ENCODE measurements at regions not wholly inside any gene's neighbourhood (a gene's known extent, or its start where the extent isn't known, plus 50 kb on each side); places are given as distances from the start of the nearest gene placed in this dataset.
"Not testable (repeated sequence)": the region's sequence is repeated elsewhere in the genome, so short reads cannot be mapped to it uniquely, and the experiment has no call there.

- no peak for DNase-seq (ENCODE audit: low read depth in 2 of 2)
Observed at GRCh38 chr1:56267611-56268010, 311.8 kb downstream of the PLPP3 start.

GRCh38 chr1:56266359-56266758, 313.0 kb downstream of the PLPP3 start:
- DNase-seq (ENCODE audit: low read depth in 2 of 2) = no peak

GRCh38 chr1:56265216-56265615, 314.1 kb downstream of the PLPP3 start:
- DNase-seq (ENCODE audit: low read depth in 2 of 2) = no peak

GRCh38 chr1:56263908-56264307, 315.5 kb downstream of the PLPP3 start:
- DNase-seq (ENCODE audit: low read depth in 2 of 2) = no peak

- no peak for DNase-seq (ENCODE audit: low read depth in 2 of 2)
Observed at GRCh38 chr1:56258371-56258770, 321.0 kb downstream of the PLPP3 start.

- no peak for DNase-seq (ENCODE audit: low read depth in 2 of 2)
Observed at GRCh38 chr1:56257726-56258125, 321.6 kb downstream of the PLPP3 start.

- DNase-seq (ENCODE audit: low read depth in 2 of 2) = no peak
Observed at GRCh38 chr1:56256153-56257000, 323.0 kb downstream of the PLPP3 start.

GRCh38 chr1:56255516-56256152, 323.7 kb downstream of the PLPP3 start:
- no peak for DNase-seq (ENCODE audit: low read depth in 2 of 2)

GRCh38 chr1:56254130-56254529, 325.2 kb downstream of the PLPP3 start:
- no peak for DNase-seq (ENCODE audit: low read depth in 2 of 2)

- no peak for DNase-seq (ENCODE audit: low read depth in 2 of 2)
Observed at GRCh38 chr1:56250809-56251208, 328.6 kb downstream of the PLPP3 start.

- no peak for DNase-seq (ENCODE audit: low read depth in 2 of 2)
Observed at GRCh38 chr1:56249234-56249633, 330.1 kb downstream of the PLPP3 start.

GRCh38 chr1:56248138-56248537, 331.2 kb downstream of the PLPP3 start:
- no peak for DNase-seq (ENCODE audit: low read depth in 2 of 2)

GRCh38 chr1:56246726-56247125, 332.6 kb downstream of the PLPP3 start:
- not testable (repeated sequence) for DNase-seq (ENCODE audit: low read depth in 2 of 2)

GRCh38 chr1:56240400-56240799, 339.0 kb downstream of the PLPP3 start:
- DNase-seq (ENCODE audit: low read depth in 2 of 2) = no peak

- no peak for DNase-seq (ENCODE audit: low read depth in 2 of 2)
Observed at GRCh38 chr1:56237491-56238064, 341.8 kb downstream of the PLPP3 start.

- no peak for DNase-seq (ENCODE audit: low read depth in 2 of 2)
Observed at GRCh38 chr1:56236688-56237087, 342.7 kb downstream of the PLPP3 start.

- DNase-seq (ENCODE audit: low read depth in 2 of 2) = no peak
Observed at GRCh38 chr1:56235909-56236510, 343.4 kb downstream of the PLPP3 start.

- DNase-seq (ENCODE audit: low read depth in 2 of 2) = no peak
Observed at GRCh38 chr1:56229186-56229585, 350.2 kb downstream of the PLPP3 start.

- DNase-seq (ENCODE audit: low read depth in 2 of 2) = no peak
Observed at GRCh38 chr1:56227886-56228285, 351.5 kb downstream of the PLPP3 start.

GRCh38 chr1:56227401-56227800, 352.0 kb downstream of the PLPP3 start:
- no peak for DNase-seq (ENCODE audit: low read depth in 2 of 2)

- no peak for DNase-seq (ENCODE audit: low read depth in 2 of 2)
Observed at GRCh38 chr1:56225964-56226815, 353.2 kb downstream of the PLPP3 start.

- DNase-seq (ENCODE audit: low read depth in 2 of 2) = no peak
Observed at GRCh38 chr1:56223968-56224367, 355.4 kb downstream of the PLPP3 start.
